ENCODE measurements at regions not wholly inside any gene's neighbourhood (a gene's known extent, or its start where the extent isn't known, plus 50 kb on each side); places are given as distances from the start of the nearest gene placed in this dataset.

GRCh38 chr4:117610706-117611308 is 423.5 kb upstream of the NDST3 start:
- intact Hi-C loops (cut with DNase I): no loop called here
- H3K4me1 ChIP-seq: no peaks in the 10 kb centered on the region
- no peak for DNase-seq
- no peak overlapping the region for H3K27ac ChIP-seq
- no peaks in the 10 kb centered on the region for H3K36me3 ChIP-seq (ENCODE audit: insufficient read depth in 1 of 2, low read depth in 1 of 2)
- no peak for TF ChIP-seq CTCF (IDR thresholded peaks at IDR 0.05)
- H3K27me3 ChIP-seq (ENCODE audit: insufficient read depth in 3 of 3, low read length in 2 of 3): no peaks in the 10 kb centered on the region
- H3K9me3 ChIP-seq: no peaks in the 10 kb centered on the region
- no peak overlapping the region for H3K4me3 ChIP-seq
- WGBS, 3 donors: 75 to 81% (median 79%) methylated on average over 1 of the region's 1 CpG
- no peak for ATAC-seq

GRCh38 chr4:117621673-117622072 is 412.6 kb upstream of the NDST3 start:
- Histone ChIP-seq H3K27me3 (ENCODE audit: insufficient read depth in 3 of 3, low read length in 2 of 3) (no peaks in the 10 kb centered on the region), H3K4me3 (no peak overlapping the region), H3K27ac (no peak overlapping the region), H3K36me3 (ENCODE audit: insufficient read depth in 1 of 2, low read depth in 1 of 2) (no peaks in the 10 kb centered on the region), H3K4me1 (no peaks in the 10 kb centered on the region), H3K9me3 (no peaks in the 10 kb centered on the region)
- no peak for ATAC-seq
- WGBS, 3 donors: 79 to 86% (median 83%) methylated on average over 4 of the region's 4 CpGs
- TF ChIP-seq CTCF (IDR thresholded peaks at IDR 0.05): no peak
- intact Hi-C loops (cut with DNase I): no loop called here
- DNase-seq: no peak

GRCh38 chr4:117623326-117623725 is 411.0 kb upstream of the NDST3 start:
- ATAC-seq (no peak), DNase-seq (no peak)
- H3K9me3 ChIP-seq: no peaks in the 10 kb centered on the region
- H3K36me3 ChIP-seq (ENCODE audit: insufficient read depth in 1 of 2, low read depth in 1 of 2): no peaks in the 10 kb centered on the region
- no peak overlapping the region for H3K27ac ChIP-seq
- WGBS, 3 donors: 39 to 50% (median 46%) methylated on average over 1 of the region's 1 CpG
- intact Hi-C loops (cut with DNase I): no loop called here
- no peak overlapping the region for H3K4me3 ChIP-seq
- no peaks in the 10 kb centered on the region for H3K27me3 ChIP-seq (ENCODE audit: insufficient read depth in 3 of 3, low read length in 2 of 3)
- no peak for TF ChIP-seq CTCF (IDR thresholded peaks at IDR 0.05)
- no peaks in the 10 kb centered on the region for H3K4me1 ChIP-seq

GRCh38 chr4:117626664-117627063 is 407.6 kb upstream of the NDST3 start:
- H3K4me1 ChIP-seq: no peaks in the 10 kb centered on the region
- no peaks in the 10 kb centered on the region for H3K27me3 ChIP-seq (ENCODE audit: insufficient read depth in 3 of 3, low read length in 2 of 3)
- DNase-seq (no peak), ATAC-seq (no peak)
- WGBS, 3 donors: 66 to 75% (median 75%) methylated on average over 4 of the region's 4 CpGs
- H3K9me3 ChIP-seq: no peaks in the 10 kb centered on the region
- intact Hi-C loops (cut with DNase I): no loop called here
- H3K27ac ChIP-seq: no peak overlapping the region
- no peak for TF ChIP-seq CTCF (IDR thresholded peaks at IDR 0.05)
- H3K36me3 ChIP-seq (ENCODE audit: insufficient read depth in 1 of 2, low read depth in 1 of 2): no peaks in the 10 kb centered on the region
- H3K4me3 ChIP-seq: no peak overlapping the region

GRCh38 chr4:117634716-117635115 is 399.6 kb upstream of the NDST3 start:
- Histone ChIP-seq H3K27ac (no peak overlapping the region), H3K9me3 (no peaks in the 10 kb centered on the region), H3K27me3 (ENCODE audit: insufficient read depth in 3 of 3, low read length in 2 of 3) (no peaks in the 10 kb centered on the region), H3K36me3 (ENCODE audit: insufficient read depth in 1 of 2, low read depth in 1 of 2) (no peaks in the 10 kb centered on the region), H3K4me3 (no peak overlapping the region), H3K4me1 (no peaks in the 10 kb centered on the region)
- ATAC-seq: no peak
- TF ChIP-seq CTCF (IDR thresholded peaks at IDR 0.05): no peak
- intact Hi-C loops (cut with DNase I): no loop called here
- no peak for DNase-seq
- WGBS, 3 donors: 79 to 85% (median 82%) methylated on average over 1 of the region's 1 CpG
